Glutamatergic neuron (in vitro differentiated cells): ENCODE measurements at regions not wholly inside any gene's neighbourhood (a gene's known extent, or its start where the extent isn't known, plus 50 kb on each side); places are given as distances from the start of the nearest gene placed in this dataset.

Source experiments
- DNase-seq: peaks from one replicate; pipeline ENCODE4 v3.0.0; 2022
- H3K27ac Mint-ChIP-seq: one replicate; pipeline ENCODE4 v1.8.0; 2020; ENCODE audit warnings: mild to moderate bottlenecking, mixed read lengths, inconsistent platforms; ENCODE audit not compliant: unreplicated experiment
- H3K27me3 Mint-ChIP-seq: one replicate; pipeline ENCODE4 v1.8.0; 2020; ENCODE audit warnings: mild to moderate bottlenecking, moderate library complexity, mixed read lengths, inconsistent platforms; ENCODE audit not compliant: unreplicated experiment
- H3K36me3 Mint-ChIP-seq: one replicate; pipeline ENCODE4 v1.8.0; 2020; ENCODE audit warnings: mild to moderate bottlenecking, mixed read lengths, inconsistent platforms; ENCODE audit not compliant: unreplicated experiment
- H3K4me1 Mint-ChIP-seq: one replicate; pipeline ENCODE4 v1.8.0; 2020; ENCODE audit warnings: mild to moderate bottlenecking, low read depth, mixed read lengths, inconsistent platforms; ENCODE audit not compliant: unreplicated experiment
- H3K4me3 Mint-ChIP-seq: one replicate; pipeline ENCODE4 v1.8.0; 2020; ENCODE audit warnings: mild to moderate bottlenecking, mixed read lengths, inconsistent platforms; ENCODE audit not compliant: unreplicated experiment
- H3K9me3 Mint-ChIP-seq: one replicate; pipeline ENCODE4 v1.8.0; 2020; ENCODE audit warnings: mild to moderate bottlenecking, moderate library complexity, mixed read lengths, inconsistent platforms; ENCODE audit not compliant: unreplicated experiment
- TF ChIP-seq, protein P1 (sequence below): fragments of 200-600 bp; sonication (generic); IDR thresholded peaks from one replicate; pipeline ENCODE4 v1.5.0; 2021; ENCODE audit not compliant: partially characterized antibody, unreplicated experiment

DNA sequence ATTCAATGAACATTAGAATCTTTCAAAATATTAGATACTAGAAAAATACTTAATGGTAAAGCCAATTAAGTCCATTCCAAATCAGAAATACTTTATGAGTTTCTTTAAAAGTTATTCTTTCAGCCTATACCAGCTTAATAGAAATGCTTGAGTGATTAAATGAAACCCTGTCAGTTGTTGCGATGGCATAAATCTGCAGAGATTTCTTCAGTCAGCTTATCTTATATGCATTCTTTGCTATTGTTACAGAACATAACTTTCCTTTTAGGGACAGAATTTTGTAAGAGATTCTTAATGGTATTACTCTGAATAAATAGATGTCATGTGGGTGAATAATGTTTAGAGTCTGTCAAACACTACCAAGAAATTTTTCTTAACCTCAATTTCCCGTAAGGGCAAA lies 325.0 kb upstream of the HAND2 start:
- H3K9me3 Mint-ChIP-seq, result no peaks in the 10 kb centered on the region
- H3K4me1 Mint-ChIP-seq, result no peaks in the 10 kb centered on the region
- no peak overlapping the region for H3K4me3 Mint-ChIP-seq
- DNase-seq, result no peak
- H3K27me3 Mint-ChIP-seq, result no peaks in the 10 kb centered on the region
- no peaks in the 10 kb centered on the region for H3K36me3 Mint-ChIP-seq
- H3K27ac Mint-ChIP-seq, result no peak overlapping the region
- TF ChIP-seq, protein P1, sequence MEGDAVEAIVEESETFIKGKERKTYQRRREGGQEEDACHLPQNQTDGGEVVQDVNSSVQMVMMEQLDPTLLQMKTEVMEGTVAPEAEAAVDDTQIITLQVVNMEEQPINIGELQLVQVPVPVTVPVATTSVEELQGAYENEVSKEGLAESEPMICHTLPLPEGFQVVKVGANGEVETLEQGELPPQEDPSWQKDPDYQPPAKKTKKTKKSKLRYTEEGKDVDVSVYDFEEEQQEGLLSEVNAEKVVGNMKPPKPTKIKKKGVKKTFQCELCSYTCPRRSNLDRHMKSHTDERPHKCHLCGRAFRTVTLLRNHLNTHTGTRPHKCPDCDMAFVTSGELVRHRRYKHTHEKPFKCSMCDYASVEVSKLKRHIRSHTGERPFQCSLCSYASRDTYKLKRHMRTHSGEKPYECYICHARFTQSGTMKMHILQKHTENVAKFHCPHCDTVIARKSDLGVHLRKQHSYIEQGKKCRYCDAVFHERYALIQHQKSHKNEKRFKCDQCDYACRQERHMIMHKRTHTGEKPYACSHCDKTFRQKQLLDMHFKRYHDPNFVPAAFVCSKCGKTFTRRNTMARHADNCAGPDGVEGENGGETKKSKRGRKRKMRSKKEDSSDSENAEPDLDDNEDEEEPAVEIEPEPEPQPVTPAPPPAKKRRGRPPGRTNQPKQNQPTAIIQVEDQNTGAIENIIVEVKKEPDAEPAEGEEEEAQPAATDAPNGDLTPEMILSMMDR, result no peak

DNA sequence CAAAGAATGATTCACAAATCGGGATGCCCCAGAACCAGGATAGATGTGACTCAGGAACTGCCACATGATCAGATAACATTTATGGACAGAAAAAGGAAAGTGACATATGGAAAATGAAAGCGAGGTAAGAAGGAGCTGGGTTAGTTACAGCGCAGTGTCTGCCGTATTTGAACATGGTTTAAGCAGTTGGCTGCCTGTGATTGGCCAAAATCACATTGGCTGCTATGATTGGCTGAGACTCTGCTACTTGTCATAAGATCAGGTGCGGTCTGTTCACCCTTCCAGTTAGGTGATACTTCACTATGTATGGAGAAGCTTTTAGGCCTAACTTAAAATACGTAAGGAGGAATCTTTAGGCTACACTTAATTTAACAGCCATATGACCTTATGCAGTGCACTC lies 322.7 kb upstream of the HAND2 start:
- Mint-ChIP-seq H3K27me3 (no peaks in the 10 kb centered on the region), H3K9me3 (no peaks in the 10 kb centered on the region), H3K4me1 (no peaks in the 10 kb centered on the region), H3K36me3 (no peaks in the 10 kb centered on the region), H3K27ac (no peak overlapping the region), H3K4me3 (no peak overlapping the region)
- TF ChIP-seq, protein P1, result no peak
- DNase-seq, result no peak

DNA sequence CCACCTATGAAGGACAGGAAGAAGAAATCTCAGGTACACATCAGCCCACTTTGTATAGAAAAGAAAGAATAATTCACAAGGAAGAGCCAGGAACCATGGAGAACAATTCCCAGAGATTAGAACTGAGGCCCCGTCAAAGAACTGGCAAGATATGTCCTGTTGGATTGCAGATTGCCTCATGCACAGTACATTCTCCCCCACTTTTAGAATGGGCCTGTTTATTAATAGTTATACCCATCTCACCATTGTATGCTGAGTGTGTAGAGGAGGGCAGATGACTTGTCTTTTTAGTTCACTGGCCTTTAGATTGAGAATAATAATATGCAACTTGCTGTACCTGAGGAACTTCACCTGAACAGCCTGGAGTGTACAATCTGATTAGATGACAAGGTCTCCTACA lies 315.6 kb upstream of the HAND2 start:
- H3K4me1 Mint-ChIP-seq, result no peaks in the 10 kb centered on the region
- no peak overlapping the region for H3K27ac Mint-ChIP-seq
- TF ChIP-seq, protein P1, result no peak
- peaks cover 1% of the 10 kb centered on the region for H3K9me3 Mint-ChIP-seq
- no peaks in the 10 kb centered on the region for H3K36me3 Mint-ChIP-seq
- no peaks in the 10 kb centered on the region for H3K27me3 Mint-ChIP-seq
- DNase-seq, result no peak
- H3K4me3 Mint-ChIP-seq, result no peak overlapping the region

DNA sequence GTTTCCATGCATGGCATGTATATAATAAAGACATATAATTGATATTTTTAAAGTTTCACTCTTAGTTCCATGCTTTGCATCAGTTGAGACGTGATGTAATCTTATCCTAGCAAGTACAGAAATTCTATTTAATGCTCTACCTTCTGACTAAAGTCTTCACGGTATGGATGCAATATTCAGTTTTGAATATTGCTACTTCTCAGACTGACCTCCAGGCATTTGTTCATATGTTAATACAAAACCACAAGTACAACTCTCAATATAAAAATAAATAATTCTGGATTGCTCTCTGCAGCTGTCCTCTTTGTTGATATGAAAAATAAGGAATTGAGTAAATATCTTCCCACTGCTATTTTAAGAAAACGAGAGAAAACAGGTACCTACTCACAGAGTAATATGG lies 309.8 kb upstream of the HAND2 start:
- no peaks in the 10 kb centered on the region for H3K36me3 Mint-ChIP-seq
- no peak overlapping the region for H3K4me3 Mint-ChIP-seq
- H3K27ac Mint-ChIP-seq, result no peak overlapping the region
- no peaks in the 10 kb centered on the region for H3K27me3 Mint-ChIP-seq
- TF ChIP-seq, protein P1, result no peak
- DNase-seq, result no peak
- H3K4me1 Mint-ChIP-seq, result no peaks in the 10 kb centered on the region
- peaks cover 1% of the 10 kb centered on the region for H3K9me3 Mint-ChIP-seq

DNA sequence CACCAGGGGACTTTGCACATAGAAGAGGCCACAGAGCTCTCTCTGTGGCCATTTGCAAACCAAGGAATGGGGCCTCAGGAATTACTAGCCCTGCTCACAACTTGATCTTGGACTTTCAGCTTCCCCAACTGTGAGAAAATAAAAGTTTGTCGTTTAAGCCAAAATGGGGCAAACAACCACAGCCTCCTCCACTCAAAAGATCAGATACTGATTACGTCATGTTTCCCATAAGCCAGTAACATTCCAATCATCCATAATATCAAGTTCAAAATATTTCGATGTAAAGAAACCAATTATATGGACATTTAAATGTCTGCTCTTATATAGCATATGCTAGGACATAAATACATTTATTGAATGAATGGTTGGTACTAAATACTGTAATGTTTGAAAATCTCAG lies 307.5 kb upstream of the HAND2 start:
- no peak overlapping the region for H3K4me3 Mint-ChIP-seq
- no peaks in the 10 kb centered on the region for H3K27me3 Mint-ChIP-seq
- H3K27ac Mint-ChIP-seq, result no peak overlapping the region
- no peaks in the 10 kb centered on the region for H3K36me3 Mint-ChIP-seq
- DNase-seq, result no peak
- no peaks in the 10 kb centered on the region for H3K9me3 Mint-ChIP-seq
- TF ChIP-seq, protein P1, result no peak
- H3K4me1 Mint-ChIP-seq, result no peaks in the 10 kb centered on the region
